GM18858 (cell line): ENCODE measurements at regions not wholly inside any gene's neighbourhood (a gene's known extent, or its start where the extent isn't known, plus 50 kb on each side); places are given as distances from the start of the nearest gene placed in this dataset.
"Not testable (repeated sequence)": the region's sequence is repeated elsewhere in the genome, so short reads cannot be mapped to it uniquely, and the experiment has no call there.

ENCODE experiments used
- ATAC-seq: cut with Tn5 transposase; IDR thresholded peaks from one replicate; pipeline ENCODE4 v1.9.1; 2021; ENCODE audit not compliant: unreplicated experiment

DNA sequence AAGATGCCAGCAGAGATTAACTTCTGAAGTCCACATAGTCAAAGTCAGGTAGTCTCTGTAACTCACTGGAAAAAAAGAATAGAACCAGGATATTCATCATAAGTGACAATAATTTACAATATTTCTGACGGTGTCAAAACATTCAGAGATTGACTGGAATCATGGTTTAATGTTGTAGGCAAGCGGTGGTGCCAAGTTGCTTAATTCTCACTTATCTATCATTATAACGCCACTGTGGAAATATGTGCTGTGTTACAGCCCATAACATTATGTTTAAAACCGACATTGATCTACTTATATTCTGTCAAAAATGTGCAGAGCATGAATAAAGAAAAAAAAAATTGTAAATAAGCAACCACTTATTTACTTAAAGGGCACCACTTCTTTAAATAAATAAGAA lies 801.7 kb downstream of the DIPK2A start:
- ATAC-seq: no peak

DNA sequence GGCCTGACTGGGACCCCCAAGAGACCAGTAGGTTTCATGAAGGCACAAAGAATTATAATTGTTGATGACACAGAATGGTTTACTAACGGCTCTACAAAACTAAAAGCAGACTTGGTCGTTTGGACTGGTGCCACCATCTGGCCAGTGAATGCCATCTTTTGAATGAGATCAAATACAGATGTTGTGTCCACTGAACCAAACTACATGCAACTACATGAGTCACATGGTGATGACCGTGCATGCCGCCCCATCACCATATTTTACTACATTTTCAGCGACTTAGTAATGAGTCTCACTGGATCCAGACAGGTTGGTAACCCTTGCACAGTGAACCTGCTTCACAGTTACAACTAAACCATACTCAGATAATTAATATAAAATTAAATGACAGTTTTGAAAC lies 803.3 kb downstream of the DIPK2A start:
- ATAC-seq: no peak

DNA sequence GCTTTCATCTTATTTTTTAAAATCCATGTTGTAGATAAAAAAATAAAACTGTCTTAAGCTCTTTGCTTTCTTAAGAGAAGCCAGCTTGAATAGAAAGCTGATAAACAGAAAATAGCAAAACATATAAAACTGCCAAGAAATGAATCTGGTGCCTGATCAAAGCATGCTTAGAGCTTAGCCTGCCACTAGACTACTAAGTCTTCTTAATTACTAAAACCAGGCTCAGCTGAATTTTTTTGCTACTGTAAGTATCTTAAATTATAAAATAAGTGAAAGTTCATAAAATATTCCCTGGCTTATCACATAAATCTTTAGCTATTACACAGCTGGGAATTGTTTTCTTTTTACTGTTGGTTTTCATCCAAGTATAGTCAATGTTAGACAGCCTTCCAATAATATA lies 803.9 kb downstream of the DIPK2A start:
- no peak for ATAC-seq

DNA sequence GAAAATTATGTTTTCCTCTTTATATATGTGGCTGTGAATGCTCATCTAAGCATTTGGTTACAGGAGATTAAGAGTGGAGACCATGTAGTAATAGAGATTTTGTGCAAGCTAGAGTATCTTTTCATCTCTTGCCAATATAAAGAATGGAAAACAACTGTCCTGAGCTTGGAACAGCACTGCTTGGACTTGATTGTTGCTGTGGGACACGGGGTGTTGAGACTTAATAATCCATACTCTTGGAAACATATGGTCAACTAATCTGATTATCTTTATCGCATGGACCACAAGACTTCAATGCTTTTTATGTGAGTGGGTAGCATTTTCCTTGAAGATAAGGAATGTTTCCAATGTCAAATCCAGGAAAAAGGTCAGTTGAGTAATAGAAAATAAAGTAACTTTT lies 806.3 kb downstream of the DIPK2A start:
- ATAC-seq: no peak

DNA sequence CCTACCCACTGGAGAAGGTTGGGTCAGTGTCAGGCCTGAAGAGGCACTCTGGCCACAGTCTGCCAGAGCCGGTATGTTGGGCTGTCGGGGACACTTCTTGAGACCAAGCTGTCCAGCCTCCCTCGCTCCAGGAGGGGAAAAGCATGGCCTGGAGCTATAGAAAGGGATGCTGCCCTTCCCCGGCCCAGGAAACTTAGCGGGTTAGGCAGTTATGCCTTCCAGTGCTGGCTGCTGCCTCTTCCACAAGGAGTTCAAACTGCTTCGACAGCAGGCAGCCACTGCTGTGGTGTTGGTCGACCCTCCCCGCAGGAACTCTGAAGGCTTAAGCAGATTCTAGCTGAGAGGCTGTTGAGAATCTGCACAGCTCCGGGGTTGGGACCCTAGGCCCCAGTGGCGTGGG lies 819.4 kb downstream of the DIPK2A start:
- ATAC-seq: no peak

DNA sequence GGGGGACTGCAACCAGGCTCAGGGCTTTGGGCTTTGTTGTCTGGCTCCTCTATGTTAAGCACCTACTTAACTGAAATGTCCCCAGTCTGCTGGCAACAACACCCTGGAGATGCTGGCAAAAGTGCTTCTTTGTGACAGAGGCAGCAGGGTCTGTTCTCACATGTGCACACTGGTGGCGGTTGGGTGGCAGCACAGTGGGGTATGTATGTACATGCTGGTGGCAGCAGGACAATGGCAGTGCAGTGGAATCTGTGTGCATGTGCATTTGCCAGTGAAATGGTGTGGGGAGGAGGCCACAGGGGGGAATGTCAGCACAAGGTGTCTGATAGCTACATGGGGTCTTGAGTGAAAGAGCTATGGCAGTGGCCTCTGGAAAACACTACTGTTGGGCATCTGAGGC lies 830.3 kb downstream of the DIPK2A start:
- ATAC-seq: no peak

DNA sequence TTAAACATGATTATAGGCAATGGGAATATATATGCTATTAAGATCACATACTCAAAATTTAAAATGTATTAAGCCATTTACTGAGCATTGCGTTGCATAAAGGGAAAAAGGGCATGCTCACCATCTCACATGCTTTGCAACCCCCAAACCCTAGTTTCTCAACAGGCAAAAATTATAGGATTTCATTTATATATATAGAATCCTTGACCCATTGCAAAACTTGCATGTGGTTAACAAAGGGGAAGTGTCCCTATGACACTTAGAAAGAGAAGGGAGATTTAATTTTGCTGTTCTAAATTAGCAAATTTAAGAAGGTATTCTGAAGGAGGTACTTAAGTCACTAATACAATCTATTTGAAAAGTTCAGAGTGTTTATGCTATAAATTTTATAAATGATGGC lies 837.8 kb downstream of the DIPK2A start:
- ATAC-seq: no peak

DNA sequence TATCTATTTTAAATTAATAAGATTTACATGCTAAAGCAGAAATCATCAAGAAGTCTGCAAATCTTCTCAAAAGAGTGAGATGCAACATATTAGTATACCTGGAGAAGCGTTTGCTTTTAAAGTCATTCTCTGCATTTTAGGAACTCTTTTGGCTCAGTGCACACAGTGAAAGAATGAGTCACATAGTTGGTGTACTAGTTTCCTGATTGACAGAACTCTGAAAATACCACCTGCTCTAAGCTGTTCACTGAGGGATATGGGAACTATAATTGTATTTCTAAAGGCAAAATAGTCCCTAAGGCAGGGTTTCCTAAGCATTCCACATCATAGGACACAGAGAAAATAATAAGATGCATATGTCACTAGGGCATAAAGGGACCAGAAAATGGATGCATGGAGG lies 838.5 kb downstream of the DIPK2A start:
- ATAC-seq: peak; percentile 98

DNA sequence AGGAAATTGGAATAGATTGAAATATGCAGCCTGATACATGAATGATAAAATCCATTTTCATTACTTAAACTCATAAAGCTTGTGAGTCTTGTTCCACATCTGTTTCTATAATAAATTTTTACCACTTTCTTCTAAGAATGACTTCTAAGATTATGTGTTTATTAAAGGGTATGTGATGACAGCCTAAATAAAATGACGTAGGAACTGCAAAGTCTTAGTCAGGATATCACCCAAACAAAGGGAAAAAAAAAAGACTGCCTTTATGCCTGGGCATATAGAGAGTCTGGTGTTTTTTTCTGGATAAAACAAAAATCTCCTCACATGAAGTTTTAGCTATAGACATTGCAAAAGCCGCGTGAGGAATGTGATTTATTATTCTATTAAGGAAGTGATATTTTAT lies 844.0 kb downstream of the DIPK2A start:
- ATAC-seq: no peak

DNA sequence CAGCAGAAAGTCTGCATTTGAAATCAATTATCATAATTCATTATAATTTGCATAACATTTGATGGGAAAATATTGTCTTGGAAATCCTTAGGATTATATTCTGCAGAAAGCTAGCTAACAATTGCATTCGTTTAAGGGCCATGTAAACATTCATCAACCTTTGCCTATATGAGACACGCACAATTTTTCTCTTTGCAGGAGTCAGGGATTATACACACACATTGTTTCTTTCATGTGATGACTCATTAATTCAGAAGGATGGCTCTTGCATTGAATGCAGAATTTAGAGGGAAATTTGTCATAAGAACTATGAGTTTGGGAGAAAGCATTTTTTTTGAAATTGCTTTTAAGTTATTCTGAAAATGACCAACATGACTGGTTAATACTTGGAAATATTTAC lies 844.7 kb downstream of the DIPK2A start:
- ATAC-seq: no peak

DNA sequence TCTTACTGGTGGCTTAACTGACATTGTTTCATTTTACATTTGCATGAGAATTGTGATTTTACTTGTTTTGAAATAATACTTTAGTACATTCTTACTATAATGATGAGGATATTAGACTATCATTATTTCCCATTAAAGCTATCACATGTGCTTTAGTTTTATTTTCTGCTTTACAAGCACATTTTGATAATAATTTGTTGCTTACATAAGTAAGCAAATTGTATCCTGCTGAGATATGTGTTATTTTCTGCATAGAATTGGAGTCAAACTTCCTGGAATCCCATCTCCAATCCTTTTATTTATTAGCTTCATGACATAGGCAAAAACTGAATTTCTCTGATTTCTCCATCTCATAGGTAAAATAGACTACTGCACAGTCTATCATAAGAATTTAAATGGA lies 847.4 kb downstream of the DIPK2A start:
- ATAC-seq: no peak

DNA sequence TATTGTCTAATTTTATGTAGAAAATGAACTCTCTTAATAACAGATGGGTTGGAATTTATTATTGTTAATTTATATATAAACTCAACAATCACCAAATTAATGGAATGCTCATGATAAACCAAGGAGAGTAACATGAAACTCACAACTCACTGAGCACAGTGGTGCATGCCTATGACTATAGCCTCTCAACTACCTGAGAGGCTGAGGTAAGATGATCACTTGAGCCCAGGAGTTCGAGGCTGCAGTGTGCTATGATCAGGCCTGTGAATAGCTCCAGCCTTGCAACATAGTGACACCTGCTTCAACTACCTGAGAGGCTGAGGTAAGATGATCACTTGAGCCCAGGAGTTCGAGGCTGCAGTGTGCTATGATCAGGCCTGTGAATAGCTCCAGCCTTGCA lies 848.6 kb downstream of the DIPK2A start:
- ATAC-seq: not testable (repeated sequence)

DNA sequence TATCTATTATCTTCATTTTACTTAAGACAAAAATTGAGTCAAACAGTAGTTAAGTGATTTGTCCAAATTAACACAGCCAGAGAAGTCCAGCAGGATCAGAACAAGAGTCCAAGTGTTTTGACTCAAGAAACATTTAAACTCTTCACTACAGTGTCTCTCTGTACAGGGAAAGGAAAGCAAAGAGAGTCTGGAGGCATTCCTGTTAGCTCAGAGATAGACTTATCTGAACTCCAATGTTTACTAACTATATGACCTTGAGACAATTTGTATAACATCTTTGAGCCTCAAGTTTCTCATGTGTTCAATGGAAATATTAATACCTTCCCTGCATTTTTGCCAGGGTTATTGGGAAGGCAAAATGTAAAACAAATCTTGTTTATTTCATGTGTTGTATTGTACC lies 849.1 kb downstream of the DIPK2A start:
- ATAC-seq: no peak

DNA sequence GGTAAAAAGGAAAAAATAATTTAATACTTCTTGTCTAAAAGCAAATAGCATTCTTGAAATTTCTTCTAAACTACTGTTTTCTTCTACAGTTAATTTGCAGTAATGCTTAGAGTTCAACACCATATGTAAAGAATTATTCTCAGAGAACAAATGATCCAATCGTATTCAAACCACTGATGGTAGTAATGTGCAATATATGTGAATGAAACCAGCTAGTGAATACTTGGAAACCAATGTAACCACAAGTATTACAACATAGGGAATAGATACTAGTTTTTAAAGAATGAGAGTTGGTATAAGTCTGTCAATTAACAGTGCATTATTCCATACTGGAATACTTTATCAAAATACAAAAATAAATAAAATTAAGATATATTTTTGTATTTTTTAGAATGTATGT lies 850.0 kb downstream of the DIPK2A start:
- no peak for ATAC-seq

DNA sequence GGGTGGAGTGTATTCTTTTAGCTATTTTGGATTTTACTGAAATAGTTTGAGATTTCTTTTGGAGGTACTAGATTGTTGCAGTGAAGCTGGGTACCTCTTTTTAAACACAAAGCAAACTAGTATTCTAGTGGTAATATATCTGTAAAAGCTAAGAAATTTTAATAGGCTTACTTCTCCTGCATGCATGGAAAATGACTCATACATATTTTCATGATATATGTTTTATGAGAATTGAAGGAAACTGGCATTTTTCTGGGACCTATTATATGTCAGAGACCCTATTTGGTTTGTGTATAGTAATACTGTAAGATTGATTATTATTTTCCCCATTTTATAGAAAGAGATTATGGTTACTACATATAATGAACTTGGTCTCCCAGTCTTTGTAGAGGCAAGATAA lies 851.0 kb downstream of the DIPK2A start:
- ATAC-seq: no peak

DNA sequence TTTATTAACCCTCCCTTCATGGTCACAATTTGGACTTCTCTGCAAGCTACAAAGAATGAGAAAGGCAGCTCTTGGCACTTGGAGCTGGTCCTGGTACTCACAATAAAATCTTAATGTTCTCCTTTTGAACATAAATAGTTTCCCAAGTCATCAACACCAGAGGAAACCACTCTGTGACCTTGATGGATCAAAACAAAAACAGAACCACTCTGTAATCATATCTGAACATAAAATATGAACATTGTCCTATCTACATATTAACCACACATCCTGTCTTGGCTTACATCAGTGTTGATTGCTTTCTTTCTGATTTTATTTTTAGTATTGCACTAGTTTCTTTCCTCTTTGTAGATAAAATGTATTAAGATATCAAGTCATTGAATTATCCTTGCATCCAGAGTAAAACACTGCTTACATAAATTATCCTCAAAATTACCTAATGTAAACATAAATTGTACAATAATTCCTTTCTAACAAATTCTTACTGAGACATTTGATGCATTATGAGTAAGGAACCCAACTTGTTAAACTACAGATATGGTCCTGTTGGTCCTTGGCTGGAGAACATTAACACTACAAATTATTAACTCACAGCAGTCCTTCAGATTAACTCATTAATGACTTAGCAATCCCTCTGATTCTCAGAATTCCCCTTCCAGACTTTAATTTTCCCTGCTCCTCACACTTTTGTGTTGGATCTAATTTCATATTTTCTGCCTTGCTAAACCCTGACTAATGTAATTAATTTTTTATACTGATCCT lies 860.5 kb downstream of the DIPK2A start:
- no peak for ATAC-seq

DNA sequence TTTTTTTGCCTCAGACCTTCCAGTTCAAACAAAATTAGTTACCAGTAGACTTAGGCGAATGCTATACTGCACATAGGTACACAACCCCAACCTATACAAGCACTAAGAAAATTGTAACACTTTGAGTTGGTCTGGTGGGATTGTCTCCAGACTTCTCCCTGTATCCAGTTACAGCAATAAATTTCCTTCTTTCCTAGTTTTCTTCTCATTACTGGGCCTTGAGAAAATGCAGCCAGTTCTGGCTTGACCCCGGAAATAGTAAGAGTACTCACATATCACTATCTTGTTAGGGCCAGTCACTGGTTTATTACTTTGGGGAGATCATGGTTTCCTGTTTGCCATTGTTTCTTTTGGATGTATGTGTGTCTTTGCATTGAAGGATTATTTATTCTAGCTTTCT lies 868.4 kb downstream of the DIPK2A start:
- ATAC-seq: no peak

DNA sequence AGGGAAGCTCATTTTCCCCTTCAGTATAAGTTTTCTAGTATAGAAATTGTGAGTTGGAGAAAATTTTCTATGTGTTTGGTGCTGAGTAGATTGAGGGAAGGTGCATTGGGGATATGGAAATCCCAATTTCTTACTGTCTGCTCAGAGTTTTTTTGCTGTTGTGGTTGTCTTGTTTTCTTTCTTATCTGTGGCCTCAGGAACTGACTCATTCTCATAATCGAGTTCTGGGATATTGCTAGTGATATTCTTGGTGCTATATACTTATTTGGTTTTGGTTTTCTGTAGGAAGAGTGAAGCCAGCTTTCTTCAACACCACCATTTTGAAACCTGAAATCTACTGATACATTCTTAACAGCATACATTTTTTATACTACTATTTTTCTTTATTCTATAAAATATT lies 869.2 kb downstream of the DIPK2A start:
- no peak for ATAC-seq

DNA sequence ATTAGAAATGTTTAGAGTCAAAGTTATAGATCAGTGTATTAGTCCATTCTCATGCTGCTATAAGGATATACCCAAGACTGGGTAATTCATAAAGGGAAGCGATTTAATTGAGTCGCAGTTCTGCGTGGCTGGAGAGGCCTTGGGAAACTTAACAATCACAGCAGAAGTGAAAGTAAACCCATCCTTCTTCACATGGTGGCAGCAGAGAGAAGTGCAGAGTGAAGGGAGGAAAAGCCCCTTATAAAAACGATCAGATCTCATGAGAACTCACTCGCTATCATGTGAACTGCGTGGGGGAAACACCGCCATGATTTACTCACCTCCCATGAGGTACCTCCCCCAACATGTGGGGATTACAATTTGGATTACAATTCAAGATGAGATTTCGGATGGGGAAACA lies 871.5 kb downstream of the DIPK2A start:
- no peak for ATAC-seq

DNA sequence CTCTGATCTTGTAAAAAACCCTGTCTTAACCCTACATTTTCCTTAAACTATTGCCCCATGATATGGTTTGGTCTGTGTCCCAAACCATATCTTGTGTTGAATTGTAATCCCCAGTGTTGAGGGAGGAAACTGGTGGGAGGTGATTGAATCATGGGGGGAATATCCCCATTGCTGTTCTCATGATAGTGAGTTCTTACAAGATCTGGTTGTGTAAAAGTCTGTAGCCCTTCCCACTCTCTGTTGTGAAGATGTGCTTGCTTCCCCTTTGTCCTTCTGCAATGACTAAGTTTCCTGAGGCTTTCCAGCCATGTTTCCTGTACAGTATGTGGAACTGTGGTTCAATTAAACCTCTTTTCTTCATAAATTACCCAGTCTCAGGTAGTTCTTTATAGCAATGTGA lies 881.4 kb downstream of the DIPK2A start:
- ATAC-seq: no peak

DNA sequence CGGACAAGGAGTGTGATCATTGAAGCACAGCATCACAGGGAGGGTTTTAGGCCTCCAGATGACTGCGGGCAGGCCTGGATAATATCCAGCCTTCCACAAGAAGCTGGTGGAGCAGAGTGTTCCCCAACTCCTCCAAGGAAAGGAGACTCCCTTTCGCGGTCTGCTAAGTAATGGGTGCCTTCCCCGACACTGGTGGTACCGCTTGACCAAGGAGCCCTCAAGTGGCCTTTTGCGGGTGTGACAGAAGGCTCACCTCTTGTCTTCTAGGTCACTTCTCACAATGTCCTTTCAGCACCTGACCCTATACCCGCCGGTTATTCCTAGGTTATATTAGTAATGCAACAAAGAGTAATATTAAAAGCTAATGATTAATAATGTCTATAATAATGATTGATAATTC lies 882.4 kb downstream of the DIPK2A start:
- not testable (repeated sequence) for ATAC-seq

DNA sequence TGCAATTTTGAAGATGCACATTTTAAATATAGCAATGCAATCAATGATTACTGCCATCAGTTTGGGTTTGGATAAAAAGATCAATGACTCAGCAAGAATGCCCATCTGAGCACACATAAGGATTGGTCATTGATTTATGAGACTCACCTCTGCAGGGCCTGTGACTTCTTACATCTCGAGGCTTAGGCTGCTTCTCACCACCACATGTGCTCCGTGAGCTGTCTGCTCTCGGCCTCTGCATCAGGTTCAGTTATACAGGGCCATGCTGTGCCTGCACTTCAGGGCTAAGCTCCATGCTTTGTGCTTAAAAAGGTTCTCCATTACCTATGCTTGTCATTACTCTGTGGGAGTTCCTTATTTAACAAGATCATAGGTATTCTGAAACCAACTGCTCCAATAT lies 887.5 kb downstream of the DIPK2A start:
- ATAC-seq: no peak

DNA sequence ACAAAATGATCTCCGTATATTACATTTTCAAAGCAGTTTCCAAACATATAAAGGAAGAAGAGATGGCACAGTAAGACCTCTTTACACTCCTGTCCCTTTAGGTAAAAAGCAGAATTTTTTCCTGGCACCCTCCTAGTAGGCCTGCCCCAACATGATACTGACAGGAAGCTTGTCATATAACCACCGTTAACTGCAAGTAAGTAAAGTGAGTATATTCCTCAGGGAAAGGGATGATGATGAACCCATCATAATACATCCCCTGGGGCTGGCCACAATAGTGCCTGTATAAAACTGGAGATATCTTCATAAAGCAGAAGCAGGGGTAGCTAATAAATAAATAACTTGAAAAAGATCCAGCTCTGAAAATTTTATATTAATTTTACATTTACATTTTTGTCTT lies 893.0 kb downstream of the DIPK2A start:
- no peak for ATAC-seq
